ENCODE measurements at regions not wholly inside any gene's neighbourhood (a gene's known extent, or its start where the extent isn't known, plus 50 kb on each side); places are given as distances from the start of the nearest gene placed in this dataset.

- no peak for DNase-seq (ENCODE audit: low read depth, low spot score)
- CTCF ChIA-PET: no interaction called here
- H3K36me3 ChIP-seq (ENCODE audit: control insufficient read depth in 1 of 2, insufficient read depth in 2 of 2, low read length in 2 of 2): no peaks in the 10 kb centered on the region
- H4K20me1 ChIP-seq (ENCODE audit: insufficient read depth): no peaks in the 10 kb centered on the region
- H3K4me1 ChIP-seq (ENCODE audit: control insufficient read depth in 1 of 2, insufficient read depth in 2 of 2, low read length in 2 of 2): no peaks in the 10 kb centered on the region
- no peak overlapping the region for H3K27ac ChIP-seq (ENCODE audit: low read depth, low read length)
- TF ChIP-seq TCF7L2 (IDR thresholded peaks at IDR 0.05; ENCODE audit: borderline replicate concordance, extremely low read depth, insufficient read depth, insufficient read length) (no peak), POLR2A (IDR thresholded peaks at IDR 0.05; ENCODE audit: borderline replicate concordance, extremely low read depth, insufficient read depth, insufficient read length) (no peak), EZH2phosphoT487 (IDR thresholded peaks at IDR 0.05; ENCODE audit: borderline replicate concordance) (no peak), EZH2 (IDR thresholded peaks at IDR 0.05) (no peak), EGR1 (IDR thresholded peaks at IDR 0.05; ENCODE audit: low read depth) (no peak), ZNF274 (IDR thresholded peaks at IDR 0.05; ENCODE audit: low read depth, low read length) (no peak), ELF1 (IDR thresholded peaks at IDR 0.05; ENCODE audit: borderline replicate concordance, low read depth) (no peak), SIN3A (IDR thresholded peaks at IDR 0.05; ENCODE audit: low read depth) (no peak), SRF (IDR thresholded peaks at IDR 0.05; ENCODE audit: low read depth) (no peak), CBX3 (IDR thresholded peaks at IDR 0.05; ENCODE audit: low read depth) (no peak), CTCF (IDR thresholded peaks at IDR 0.05 in 2 of 3, conservative IDR thresholded peaks at IDR 0.05 in 1 of 3; ENCODE audit: borderline replicate concordance in 1 of 3, insufficient read depth in 1 of 3, low read depth in 2 of 3, low read length in 2 of 3) (no peak), POLR2AphosphoS5 (IDR thresholded peaks at IDR 0.05; ENCODE audit: low read depth, low read length) (no peak), FOSL1 (IDR thresholded peaks at IDR 0.05; ENCODE audit: low read depth) (no peak)
- TF ChIP-seq, protein P1, sequence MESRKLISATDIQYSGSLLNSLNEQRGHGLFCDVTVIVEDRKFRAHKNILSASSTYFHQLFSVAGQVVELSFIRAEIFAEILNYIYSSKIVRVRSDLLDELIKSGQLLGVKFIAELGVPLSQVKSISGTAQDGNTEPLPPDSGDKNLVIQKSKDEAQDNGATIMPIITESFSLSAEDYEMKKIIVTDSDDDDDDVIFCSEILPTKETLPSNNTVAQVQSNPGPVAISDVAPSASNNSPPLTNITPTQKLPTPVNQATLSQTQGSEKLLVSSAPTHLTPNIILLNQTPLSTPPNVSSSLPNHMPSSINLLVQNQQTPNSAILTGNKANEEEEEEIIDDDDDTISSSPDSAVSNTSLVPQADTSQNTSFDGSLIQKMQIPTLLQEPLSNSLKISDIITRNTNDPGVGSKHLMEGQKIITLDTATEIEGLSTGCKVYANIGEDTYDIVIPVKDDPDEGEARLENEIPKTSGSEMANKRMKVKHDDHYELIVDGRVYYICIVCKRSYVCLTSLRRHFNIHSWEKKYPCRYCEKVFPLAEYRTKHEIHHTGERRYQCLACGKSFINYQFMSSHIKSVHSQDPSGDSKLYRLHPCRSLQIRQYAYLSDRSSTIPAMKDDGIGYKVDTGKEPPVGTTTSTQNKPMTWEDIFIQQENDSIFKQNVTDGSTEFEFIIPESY (IDR thresholded peaks at IDR 0.05; ENCODE audit: extremely low read depth, insufficient replicate concordance, low read length): no peak
- TF ChIP-seq, protein P2, sequence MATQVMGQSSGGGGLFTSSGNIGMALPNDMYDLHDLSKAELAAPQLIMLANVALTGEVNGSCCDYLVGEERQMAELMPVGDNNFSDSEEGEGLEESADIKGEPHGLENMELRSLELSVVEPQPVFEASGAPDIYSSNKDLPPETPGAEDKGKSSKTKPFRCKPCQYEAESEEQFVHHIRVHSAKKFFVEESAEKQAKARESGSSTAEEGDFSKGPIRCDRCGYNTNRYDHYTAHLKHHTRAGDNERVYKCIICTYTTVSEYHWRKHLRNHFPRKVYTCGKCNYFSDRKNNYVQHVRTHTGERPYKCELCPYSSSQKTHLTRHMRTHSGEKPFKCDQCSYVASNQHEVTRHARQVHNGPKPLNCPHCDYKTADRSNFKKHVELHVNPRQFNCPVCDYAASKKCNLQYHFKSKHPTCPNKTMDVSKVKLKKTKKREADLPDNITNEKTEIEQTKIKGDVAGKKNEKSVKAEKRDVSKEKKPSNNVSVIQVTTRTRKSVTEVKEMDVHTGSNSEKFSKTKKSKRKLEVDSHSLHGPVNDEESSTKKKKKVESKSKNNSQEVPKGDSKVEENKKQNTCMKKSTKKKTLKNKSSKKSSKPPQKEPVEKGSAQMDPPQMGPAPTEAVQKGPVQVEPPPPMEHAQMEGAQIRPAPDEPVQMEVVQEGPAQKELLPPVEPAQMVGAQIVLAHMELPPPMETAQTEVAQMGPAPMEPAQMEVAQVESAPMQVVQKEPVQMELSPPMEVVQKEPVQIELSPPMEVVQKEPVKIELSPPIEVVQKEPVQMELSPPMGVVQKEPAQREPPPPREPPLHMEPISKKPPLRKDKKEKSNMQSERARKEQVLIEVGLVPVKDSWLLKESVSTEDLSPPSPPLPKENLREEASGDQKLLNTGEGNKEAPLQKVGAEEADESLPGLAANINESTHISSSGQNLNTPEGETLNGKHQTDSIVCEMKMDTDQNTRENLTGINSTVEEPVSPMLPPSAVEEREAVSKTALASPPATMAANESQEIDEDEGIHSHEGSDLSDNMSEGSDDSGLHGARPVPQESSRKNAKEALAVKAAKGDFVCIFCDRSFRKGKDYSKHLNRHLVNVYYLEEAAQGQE (IDR thresholded peaks at IDR 0.05; ENCODE audit: low read depth): no peak
- TF ChIP-seq, protein P3, sequence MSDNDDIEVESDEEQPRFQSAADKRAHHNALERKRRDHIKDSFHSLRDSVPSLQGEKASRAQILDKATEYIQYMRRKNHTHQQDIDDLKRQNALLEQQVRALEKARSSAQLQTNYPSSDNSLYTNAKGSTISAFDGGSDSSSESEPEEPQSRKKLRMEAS (IDR thresholded peaks at IDR 0.05): no peak
- TF ChIP-seq, protein P4, sequence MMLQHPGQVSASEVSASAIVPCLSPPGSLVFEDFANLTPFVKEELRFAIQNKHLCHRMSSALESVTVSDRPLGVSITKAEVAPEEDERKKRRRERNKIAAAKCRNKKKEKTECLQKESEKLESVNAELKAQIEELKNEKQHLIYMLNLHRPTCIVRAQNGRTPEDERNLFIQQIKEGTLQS (IDR thresholded peaks at IDR 0.05): no peak
- H3K4me2 ChIP-seq (ENCODE audit: low read length): no peak overlapping the region
- RAD21 ChIA-PET (ENCODE audit: low non-redundant PET in 1 of 2, low total read pairs in 2 of 2, uncharacterized antibody in 2 of 2, unreplicated experiment in 2 of 2): no interaction called here
- H2AFZ ChIP-seq (ENCODE audit: low read depth, low read length, poor library complexity, severe bottlenecking): no peak overlapping the region
- no peaks in the 10 kb centered on the region for H3K9me3 ChIP-seq (ENCODE audit: control insufficient read depth in 1 of 2, insufficient read depth in 1 of 2, low read depth in 1 of 2, low read length in 2 of 2)
- H3K4me3 ChIP-seq (replicated peaks in 1 of 2; ENCODE audit: low read depth in 1 of 2, low read length in 2 of 2): no peak overlapping the region
- H3K9ac ChIP-seq (ENCODE audit: low read length): no peak overlapping the region
- intact Hi-C loops (cut with micrococcal nuclease): no loop called here
- POLR2A ChIA-PET: no interaction called here
- H3K79me2 ChIP-seq (ENCODE audit: insufficient read depth, low read length): no peaks in the 10 kb centered on the region
- no TSS peak for BruUV-seq (replicated peaks)
- ATAC-seq: no peak
- no peaks in the 10 kb centered on the region for H3K9me2 ChIP-seq (ENCODE audit: insufficient read depth)
- no peaks in the 10 kb centered on the region for H3K27me3 ChIP-seq (ENCODE audit: insufficient read depth, low read length)
These were observed 2238.4 kb downstream of the PCDH7 start for GRCh38 chr4:32958586-32958985.

All from HCT116 (cell line).